AG20443 (cell line): ENCODE measurements at regions not wholly inside any gene's neighbourhood (a gene's known extent, or its start where the extent isn't known, plus 50 kb on each side); places are given as distances from the start of the nearest gene placed in this dataset.
A peak's percentile ranks its signal among the peaks of the same experiment; 100 is the strongest.

Source experiments
- DNase-seq: peaks from one replicate; pipeline ENCODE4 v3.0.0; 2012; ENCODE audit warnings: low spot score, mixed read lengths

GRCh38 chr2:16506366-16506765 lies 159.3 kb downstream of the CYRIA start:
- no peak for DNase-seq

- DNase-seq = no peak
Measured at GRCh38 chr2:16496426-16497388, 168.9 kb downstream of the CYRIA start.

- DNase-seq = no peak
Measured at GRCh38 chr2:16495509-16496208, 170.0 kb downstream of the CYRIA start.

- DNase-seq = no peak
Measured at GRCh38 chr2:16494836-16495508, 170.7 kb downstream of the CYRIA start.

GRCh38 chr2:16493788-16494187 lies 171.8 kb downstream of the CYRIA start:
- DNase-seq = no peak

GRCh38 chr2:16487686-16488085 lies 177.9 kb downstream of the CYRIA start:
- peak; percentile 26 for DNase-seq

GRCh38 chr2:16485251-16485650 lies 180.4 kb downstream of the CYRIA start:
- no peak for DNase-seq

GRCh38 chr2:16482460-16482859 lies 183.2 kb downstream of the CYRIA start:
- DNase-seq = no peak

GRCh38 chr2:16481351-16481750 lies 184.3 kb downstream of the CYRIA start:
- no peak for DNase-seq

GRCh38 chr2:16479721-16480120 lies 185.9 kb downstream of the CYRIA start:
- DNase-seq = no peak

GRCh38 chr2:16478434-16479210 lies 187.0 kb downstream of the CYRIA start:
- DNase-seq = no peak

- DNase-seq = no peak
Measured at GRCh38 chr2:16477648-16478047, 188.0 kb downstream of the CYRIA start.

- no peak for DNase-seq
Measured at GRCh38 chr2:16476866-16477265, 188.8 kb downstream of the CYRIA start.

GRCh38 chr2:16475986-16476567 lies 189.6 kb downstream of the CYRIA start:
- no peak for DNase-seq

GRCh38 chr2:16475586-16475985 lies 190.0 kb downstream of the CYRIA start:
- DNase-seq = no peak

- DNase-seq = no peak
Measured at GRCh38 chr2:16473575-16473974, 192.1 kb downstream of the CYRIA start.

GRCh38 chr2:16470936-16471490 lies 194.6 kb downstream of the CYRIA start:
- DNase-seq = no peak

GRCh38 chr2:16466821-16467151 lies 198.8 kb downstream of the CYRIA start:
- DNase-seq = no peak

- DNase-seq = no peak
Measured at GRCh38 chr2:16466133-16466820, 199.4 kb downstream of the CYRIA start.

GRCh38 chr2:16464641-16465040 lies 201.0 kb downstream of the CYRIA start:
- DNase-seq = no peak

GRCh38 chr2:16462958-16463357 lies 202.7 kb downstream of the CYRIA start:
- no peak for DNase-seq
